IMR-90 (cell line): ENCODE measurements at regions not wholly inside any gene's neighbourhood (a gene's known extent, or its start where the extent isn't known, plus 50 kb on each side); places are given as distances from the start of the nearest gene placed in this dataset.

Source experiments
- ATAC-seq: fragments of 200-7000 bp; cut with Tn5 transposase; 2 replicates; pipeline ENCODE4 v1.9.1; 2020; ENCODE audit warnings: low read depth, mild to moderate bottlenecking, moderate library complexity
- BruUV-seq: library from RNA; stranded (reverse); fragments of 400-500 nt; replicated peaks from 2 replicates; lab custom pipeline; 2021; lab: Mats Ljungman, UMichigan
- CTCF ChIA-PET: fragments of 300-600 bp; formaldehyde crosslinking; extraction: SDS; loops from one replicate; lab custom pipeline; 2021; ENCODE audit warnings: antibody characterized with exemption; lab: Yijun Ruan, JAX
- POLR2A ChIA-PET: fragments of 300-600 bp; sonication (Branson Sonifier 250); formaldehyde crosslinking; loops from one replicate; lab custom pipeline; 2022; ENCODE audit warnings: antibody characterized with exemption; ENCODE audit not compliant: unreplicated experiment; lab: Charles Lee
- DNase-seq: peaks from one replicate; pipeline ENCODE4 v3.0.0; 2013
- H2AFZ ChIP-seq: replicated peaks from 2 replicates; pipeline ENCODE3; 2013; ENCODE audit warnings: low read length, mild to moderate bottlenecking; ENCODE audit not compliant: poor library complexity
- H2AK5ac ChIP-seq: 2 replicates; pipeline ENCODE4 v1.6.1; 2013; ENCODE audit warnings: low read depth, low read length, inconsistent platforms
- H2AK9ac ChIP-seq: replicated peaks from 2 replicates; pipeline ENCODE3; 2013; ENCODE audit warnings: mild to moderate bottlenecking, low read depth, low read length, moderate library complexity; ENCODE audit not compliant: poor library complexity
- H2BK120ac ChIP-seq: 2 replicates; pipeline ENCODE4 v1.6.1; 2013; ENCODE audit warnings: low read depth, low read length, inconsistent platforms
- H2BK15ac ChIP-seq: 3 replicates; pipeline ENCODE4 v1.6.1; 2013; ENCODE audit warnings: low read depth, low read length, inconsistent platforms
- H2BK20ac ChIP-seq: 2 replicates; pipeline ENCODE4 v1.6.1; 2013; ENCODE audit warnings: low read depth, mild to moderate bottlenecking, inconsistent platforms, low read length, moderate library complexity
- H2BK5ac ChIP-seq: 2 replicates; pipeline ENCODE4 v1.6.1; 2013; ENCODE audit warnings: mild to moderate bottlenecking, low read depth, low read length, inconsistent platforms; ENCODE audit not compliant: poor library complexity, severe bottlenecking
- H3K14ac ChIP-seq: replicated peaks from 2 replicates; pipeline ENCODE4 v1.6.1; 2013; ENCODE audit warnings: low read depth, low read length, inconsistent platforms
- H3K18ac ChIP-seq: 2 replicates; pipeline ENCODE4 v1.6.1; 2013; ENCODE audit warnings: low read depth, low read length, control low read depth
- H3K23ac ChIP-seq: 2 replicates; pipeline ENCODE4 v1.6.1; 2013; ENCODE audit warnings: low read depth, low read length, inconsistent platforms
- H3K27ac ChIP-seq: 2 replicates; pipeline ENCODE4 v1.5.1; 2013; ENCODE audit warnings: mild to moderate bottlenecking, control low read depth, low read length; ENCODE audit not compliant: insufficient read depth
- H3K27me3 ChIP-seq: 2 replicates; pipeline ENCODE4 v1.6.1; 2013; ENCODE audit warnings: low read length; ENCODE audit not compliant: control insufficient read depth, insufficient read depth
- H3K36me3 ChIP-seq: 2 replicates; pipeline ENCODE4 v1.6.1; 2013; ENCODE audit warnings: low read length, mixed read lengths; ENCODE audit not compliant: control insufficient read depth, insufficient read depth
- H3K4ac ChIP-seq: 2 replicates; pipeline ENCODE4 v1.6.1; 2013; ENCODE audit warnings: low read depth, low read length, inconsistent platforms
- H3K4me1 ChIP-seq: 2 replicates; pipeline ENCODE4 v1.6.1; 2013; ENCODE audit warnings: low read length, mixed read lengths; ENCODE audit not compliant: control insufficient read depth, insufficient read depth
- H3K4me2 ChIP-seq: 2 replicates; pipeline ENCODE4 v1.6.1; 2013; ENCODE audit warnings: low read depth, mild to moderate bottlenecking, control low read depth, low read length, moderate library complexity
- H3K4me3 ChIP-seq: 2 replicates; pipeline ENCODE4 v1.5.1; 2013; ENCODE audit warnings: low read depth, mild to moderate bottlenecking, control low read depth, low read length, moderate library complexity; ENCODE audit not compliant: insufficient read depth
- H3K56ac ChIP-seq: 2 replicates; pipeline ENCODE4 v1.6.1; 2013; ENCODE audit warnings: low read length, inconsistent platforms; ENCODE audit not compliant: insufficient read depth; ENCODE audit errors: extremely low read depth
- H3K79me1 ChIP-seq, 2 experiments: 2 replicates each; pipeline ENCODE4 v1.6.1; 2013; ENCODE audit warnings: low read length in 2 of 2, inconsistent platforms in 1 of 2, low read depth in 1 of 2
- H3K9ac ChIP-seq: 2 replicates; pipeline ENCODE4 v1.6.1; 2013; ENCODE audit warnings: low read depth, low read length, control low read depth
- H3K9me1 ChIP-seq: 2 replicates; pipeline ENCODE4 v1.6.1; 2013; ENCODE audit warnings: low read length, inconsistent platforms; ENCODE audit not compliant: insufficient read depth
- H3K9me3 ChIP-seq: 2 replicates; pipeline ENCODE4 v1.6.1; 2013; ENCODE audit warnings: low read length; ENCODE audit not compliant: control insufficient read depth, insufficient read depth
- H4K20me1 ChIP-seq: 2 replicates; pipeline ENCODE4 v1.6.1; 2013; ENCODE audit warnings: low read length, inconsistent platforms; ENCODE audit not compliant: insufficient read depth
- H4K5ac ChIP-seq: 2 replicates; pipeline ENCODE4 v1.6.1; 2013; ENCODE audit warnings: mild to moderate bottlenecking, low read depth, low read length, control low read depth
- H4K8ac ChIP-seq, 2 experiments: 2 replicates each; pipeline ENCODE4 v1.6.1; 2013; ENCODE audit warnings: low read depth in 2 of 2, low read length in 2 of 2, control low read depth in 1 of 2, inconsistent platforms in 1 of 2
- H4K91ac ChIP-seq: 2 replicates; pipeline ENCODE4 v1.6.1; 2013; ENCODE audit warnings: low read depth, low read length, inconsistent platforms; ENCODE audit not compliant: insufficient read depth
- MAFK ChIP-seq: IDR thresholded peaks from 2 replicates; pipeline ENCODE4 v1.6.1; 2012; ENCODE audit warnings: low read depth, low read length, improper control_type of control experiment
- MXI1 ChIP-seq: IDR thresholded peaks from 2 replicates; pipeline ENCODE4 v1.6.1; 2012; ENCODE audit warnings: low read depth, mild to moderate bottlenecking, low read length, moderate library complexity, borderline replicate concordance
- RFX5 ChIP-seq: IDR thresholded peaks from 2 replicates; pipeline ENCODE4 v1.8.0; 2012; ENCODE audit warnings: low read depth, mild to moderate bottlenecking, low read length, moderate library complexity
- SMC3 ChIP-seq: fragments of 150-350 bp; IDR thresholded peaks from 2 replicates; pipeline ENCODE4 v1.6.1; 2016; ENCODE audit warnings: low read depth, mild to moderate bottlenecking, antibody characterized with exemption, low read length, moderate library complexity
- WGBS, 2 experiments: methylation state at CpG; one replicate each; pipeline versions ENCODE4 v1.1.5 to v1.1.7; 2013; ENCODE audit warnings: missing lambda C conversion rate in 2 of 2; ENCODE audit not compliant: insufficient read length in 1 of 2; ENCODE audit errors: extremely low coverage in 2 of 2; 5-methylcytosine and 5-hydroxymethylcytosine counted together
- dilution Hi-C: fragments of 300-500 bp; cut with HindIII; formaldehyde crosslinking; loops from one replicate; pipeline ENCODE4 v1.14.3; 2018; ENCODE audit warnings: low sequenced_read_pairs; ENCODE audit not compliant: unreplicated experiment
- in situ Hi-C: fragments of 300-500 bp; cut with MboI; formaldehyde crosslinking; loops from 3 replicates; pipeline ENCODE4 v1.14.3; 2019; ENCODE audit warnings: low sequenced_read_pairs, inconsistent platforms, mixed read lengths
- intact Hi-C: fragments of 100-400 bp; cut with micrococcal nuclease; formaldehyde crosslinking; loops from 2 replicates; pipeline ENCODE4 v1.10.0; 2022

GRCh38 chr5:8577792-8578191 lies 708.8 kb downstream of the MTRR start:
- TF ChIP-seq SMC3 (no peak), MAFK (no peak), RFX5 (peak; percentile 95), MXI1 (no peak)
- H2AK9ac ChIP-seq, result no peak overlapping the region
- H3K9ac ChIP-seq, result no peak overlapping the region
- no peak overlapping the region for H3K18ac ChIP-seq
- dilution Hi-C loops, result no loop called here
- no peak overlapping the region for H3K4me3 ChIP-seq
- WGBS, 2 experiments, result no CpG with 5 or more reads among the region's 3 CpGs
- in situ Hi-C loops, result no loop called here
- no peak overlapping the region for H3K27ac ChIP-seq
- ChIA-PET POLR2A (no interaction called here), CTCF (no interaction called here)
- BruUV-seq, result no TSS peak
- DNase-seq (peak; percentile 28), ATAC-seq (no peak)
- H3K36me3 ChIP-seq, result no peaks in the 10 kb centered on the region
- no peak overlapping the region for H3K4me2 ChIP-seq
- intact Hi-C loops, result no loop called here
- no peaks in the 10 kb centered on the region for H3K79me1 ChIP-seq
- H3K23ac ChIP-seq, result no peak overlapping the region
- no peak overlapping the region for H2BK5ac ChIP-seq
- H3K27me3 ChIP-seq, result peaks cover 2% of the 10 kb centered on the region; the same call in 1 of the 2 replicates
- no peak overlapping the region for H4K8ac ChIP-seq
- H3K4me1 ChIP-seq, result no peaks in the 10 kb centered on the region
- no peak overlapping the region for H2AFZ ChIP-seq
- H2BK120ac ChIP-seq, result no peak overlapping the region
- no peak overlapping the region for H2BK20ac ChIP-seq
- H3K14ac ChIP-seq, result no peak overlapping the region
- no peaks in the 10 kb centered on the region for H4K20me1 ChIP-seq
- no peak overlapping the region for H3K4ac ChIP-seq
- H2BK15ac ChIP-seq, result no peak overlapping the region
- H2AK5ac ChIP-seq, result no peak overlapping the region
- no peaks in the 10 kb centered on the region for H3K9me1 ChIP-seq
- H4K5ac ChIP-seq, result no peak overlapping the region
- H3K9me3 ChIP-seq, result no peaks in the 10 kb centered on the region
- H4K91ac ChIP-seq, result no peak overlapping the region
- no peak overlapping the region for H3K56ac ChIP-seq
